HG03558 (cell line): ENCODE measurements at regions not wholly inside any gene's neighbourhood (a gene's known extent, or its start where the extent isn't known, plus 50 kb on each side); places are given as distances from the start of the nearest gene placed in this dataset.

Source experiments
- ATAC-seq: cut with Tn5 transposase; IDR thresholded peaks from one replicate; pipeline ENCODE4 v1.9.1; 2021; ENCODE audit warnings: moderate number of reproducible peaks; ENCODE audit not compliant: unreplicated experiment; ENCODE audit errors: extremely low read depth

DNA sequence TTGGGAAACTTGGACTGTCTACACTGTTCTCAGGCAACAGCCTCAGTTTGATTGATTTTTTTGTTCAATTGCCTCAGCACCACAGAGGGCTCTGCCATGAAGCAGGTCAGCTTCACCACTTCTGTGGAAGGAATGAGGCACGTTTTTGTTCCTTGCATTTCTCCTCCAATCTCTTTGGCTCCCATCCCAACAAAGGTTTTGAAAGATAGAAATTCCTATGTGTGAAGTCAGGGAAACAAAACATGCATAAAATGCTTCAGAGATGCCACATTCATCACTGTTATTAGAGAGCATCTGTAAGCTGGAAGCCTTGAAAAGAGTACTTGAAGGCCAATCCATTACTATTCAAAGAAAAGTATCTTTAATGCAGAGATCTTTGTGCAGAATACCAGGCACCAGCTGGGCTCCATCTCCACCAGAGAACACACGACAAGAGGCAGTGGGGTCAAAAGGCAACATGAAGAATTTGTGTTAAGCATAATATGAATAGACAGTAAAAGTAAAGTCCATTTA lies 249.1 kb upstream of the LYZL1 start:
- ATAC-seq = no peak

GRCh38 chr10:29041616-29042015 lies 247.3 kb upstream of the LYZL1 start:
- no peak for ATAC-seq

GRCh38 chr10:29048506-29048905 lies 240.4 kb upstream of the LYZL1 start:
- ATAC-seq = no peak

DNA sequence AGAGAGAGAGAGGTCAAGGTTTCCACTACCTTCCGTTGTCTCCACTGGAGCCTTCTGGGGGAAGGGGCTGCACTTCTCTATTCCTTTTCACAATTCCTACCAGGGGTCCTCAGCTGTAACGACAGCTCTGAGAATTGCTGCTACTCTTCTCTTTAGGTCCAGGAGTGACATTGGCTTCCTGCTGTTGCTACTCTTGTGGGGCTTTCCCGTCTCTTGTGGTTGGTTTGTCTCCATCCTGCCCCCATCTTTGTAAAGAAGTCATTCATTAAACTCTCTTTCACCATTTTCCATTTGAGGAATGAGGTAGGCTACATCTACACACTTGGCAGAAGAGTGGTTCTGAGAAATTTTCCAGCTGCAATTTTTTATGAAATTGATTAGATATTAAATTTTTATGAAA lies 238.8 kb upstream of the LYZL1 start:
- ATAC-seq = no peak

DNA sequence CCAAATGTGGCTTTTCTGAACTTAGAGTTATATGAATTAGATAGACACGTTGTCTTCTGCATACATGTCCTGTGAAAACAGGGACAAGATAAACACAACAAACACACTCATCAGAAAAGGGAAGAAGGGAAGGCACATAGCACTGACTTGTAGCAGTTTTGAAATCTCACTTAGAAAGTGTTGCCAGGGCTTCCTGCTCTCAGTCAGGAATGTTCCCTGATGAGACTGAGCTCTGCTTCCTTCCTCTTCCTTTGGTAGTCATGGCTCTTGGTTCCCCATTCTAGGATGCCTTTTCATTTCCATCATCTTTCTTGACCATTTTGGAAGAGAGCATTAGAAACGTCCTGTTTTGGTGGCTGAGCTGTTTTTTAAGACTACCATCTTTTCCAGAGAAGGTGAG lies 233.8 kb upstream of the LYZL1 start:
- ATAC-seq = no peak

GRCh38 chr10:29056729-29057128 lies 232.1 kb upstream of the LYZL1 start:
- ATAC-seq = no peak

DNA sequence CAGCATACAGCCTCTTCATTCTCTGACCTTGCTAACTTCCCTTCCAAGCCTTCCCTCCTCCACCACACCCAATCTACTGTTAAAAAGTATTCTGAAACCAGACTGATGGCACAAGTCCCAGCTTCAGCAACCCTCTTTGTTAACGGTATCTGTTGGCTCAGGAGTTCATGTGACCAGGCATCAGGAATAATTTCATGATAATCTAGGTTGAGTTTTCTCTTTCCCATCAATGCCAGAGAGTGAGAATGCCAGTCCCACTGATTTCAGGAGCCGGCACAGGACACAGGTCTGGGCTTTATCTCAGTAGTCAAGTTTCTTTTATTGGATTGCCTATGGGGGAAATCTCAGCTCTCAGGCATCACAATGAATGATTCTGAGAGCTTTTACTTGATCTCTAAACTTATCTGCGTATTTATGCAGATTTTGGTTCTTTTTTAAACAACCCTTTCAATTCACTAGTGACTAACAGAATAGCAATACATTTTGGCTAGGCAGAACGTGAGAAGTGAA lies 231.0 kb upstream of the LYZL1 start:
- ATAC-seq = no peak

DNA sequence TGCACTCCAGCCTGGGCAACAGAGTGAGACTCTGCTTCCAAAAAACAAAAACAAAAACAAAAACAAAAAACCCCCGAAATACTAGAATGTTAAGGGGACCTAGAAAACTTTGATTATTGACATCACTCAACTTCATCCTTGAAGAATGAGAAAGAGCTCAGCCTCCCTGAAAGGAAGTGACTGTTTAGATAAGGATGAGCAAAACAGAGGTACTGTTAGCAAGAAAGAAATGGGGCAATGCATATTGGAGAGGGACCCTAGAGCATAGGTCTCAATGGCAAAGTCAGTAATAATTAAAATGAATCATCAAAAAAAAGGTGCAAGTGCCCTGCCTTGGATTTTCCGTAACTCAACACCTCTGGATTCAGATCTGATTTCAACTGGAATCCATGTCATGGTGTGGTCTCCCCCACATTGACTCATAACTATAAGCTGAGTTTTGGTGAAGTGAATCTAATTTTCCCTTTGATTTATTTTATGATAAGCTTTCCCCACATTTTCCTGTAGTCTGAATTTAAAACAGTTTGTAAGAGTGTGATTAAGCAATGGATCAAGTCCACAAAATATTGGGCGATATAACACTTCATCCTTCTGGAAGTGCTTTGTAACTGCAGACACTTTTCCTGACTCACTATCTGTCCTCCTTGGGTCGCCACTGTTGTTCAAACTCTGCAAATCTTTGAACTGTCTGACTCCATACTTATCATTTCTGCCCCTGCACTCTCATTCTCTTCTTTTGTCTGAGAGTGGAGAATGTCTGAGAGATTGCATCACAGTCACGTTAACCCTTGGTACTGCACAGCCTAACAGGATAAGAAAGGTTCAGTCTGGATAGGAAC lies 224.8 kb upstream of the LYZL1 start:
- no peak for ATAC-seq

GRCh38 chr10:29064680-29065079 lies 224.2 kb upstream of the LYZL1 start:
- no peak for ATAC-seq

GRCh38 chr10:29067161-29067560 lies 221.7 kb upstream of the LYZL1 start:
- ATAC-seq = no peak

DNA sequence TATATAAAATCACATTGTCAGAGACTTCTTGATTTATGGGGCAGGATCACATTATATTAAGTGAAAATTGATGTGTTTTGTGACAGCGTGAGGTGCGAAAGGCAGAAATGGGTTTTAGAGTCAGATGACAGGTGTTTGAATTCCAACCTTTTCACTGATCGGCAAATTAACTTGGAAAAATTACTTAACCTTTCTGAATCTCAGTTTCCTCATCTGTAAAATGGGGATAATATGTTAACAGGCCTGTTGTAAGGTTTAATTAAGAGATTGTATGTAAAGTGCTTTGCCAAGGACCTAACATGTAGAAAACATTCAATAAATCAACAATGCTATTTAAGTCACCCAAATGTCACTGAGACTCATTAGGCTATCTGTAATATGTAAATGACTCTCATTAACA lies 221.2 kb upstream of the LYZL1 start:
- no peak for ATAC-seq

GRCh38 chr10:29068302-29068701 lies 220.6 kb upstream of the LYZL1 start:
- no peak for ATAC-seq

GRCh38 chr10:29068966-29069365 lies 219.9 kb upstream of the LYZL1 start:
- no peak for ATAC-seq

GRCh38 chr10:29069941-29070340 lies 218.9 kb upstream of the LYZL1 start:
- no peak for ATAC-seq

DNA sequence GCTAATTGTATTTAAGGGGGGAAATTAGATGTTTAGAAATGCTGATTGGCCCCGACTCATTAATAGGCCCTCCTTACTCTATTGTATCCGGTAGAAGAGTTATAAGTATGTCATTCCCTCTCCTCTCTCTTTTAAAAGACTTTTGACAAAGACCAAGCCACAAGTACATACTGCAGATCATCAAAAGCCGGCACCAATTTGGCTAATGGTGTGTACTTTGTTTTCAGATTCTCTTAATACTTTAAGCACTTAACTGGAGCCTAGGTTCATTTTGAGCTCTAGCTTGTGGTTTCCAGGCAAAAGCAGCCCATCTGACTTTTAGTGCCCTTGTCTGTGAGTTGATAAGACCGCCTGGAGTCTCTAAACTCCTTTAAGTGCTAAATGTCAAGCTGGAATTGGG lies 210.0 kb upstream of the LYZL1 start:
- ATAC-seq = no peak

GRCh38 chr10:29081231-29081630 lies 207.6 kb upstream of the LYZL1 start:
- ATAC-seq = no peak

- ATAC-seq = no peak
These were observed 206.8 kb upstream of the LYZL1 start for GRCh38 chr10:29081951-29082685.

DNA sequence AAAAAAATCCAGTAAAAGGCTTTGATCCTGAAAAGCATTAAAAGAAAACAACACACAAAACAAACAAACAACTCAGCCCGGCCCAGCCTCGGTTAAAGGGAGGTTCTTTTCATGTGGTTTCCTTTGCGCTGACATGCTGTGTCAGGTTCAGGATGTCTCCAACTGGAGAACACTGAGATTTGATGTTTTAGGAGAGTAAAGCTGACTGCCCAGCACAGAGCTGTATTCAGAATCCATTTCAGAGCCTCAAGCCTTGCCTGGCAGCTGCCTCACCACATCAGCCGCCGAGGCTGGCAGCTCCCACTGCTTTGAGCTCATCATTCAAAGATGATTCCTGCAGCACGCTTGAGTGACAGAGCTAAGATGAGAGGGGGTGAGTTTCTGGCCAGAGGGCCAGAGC lies 205.8 kb upstream of the LYZL1 start:
- ATAC-seq = no peak

DNA sequence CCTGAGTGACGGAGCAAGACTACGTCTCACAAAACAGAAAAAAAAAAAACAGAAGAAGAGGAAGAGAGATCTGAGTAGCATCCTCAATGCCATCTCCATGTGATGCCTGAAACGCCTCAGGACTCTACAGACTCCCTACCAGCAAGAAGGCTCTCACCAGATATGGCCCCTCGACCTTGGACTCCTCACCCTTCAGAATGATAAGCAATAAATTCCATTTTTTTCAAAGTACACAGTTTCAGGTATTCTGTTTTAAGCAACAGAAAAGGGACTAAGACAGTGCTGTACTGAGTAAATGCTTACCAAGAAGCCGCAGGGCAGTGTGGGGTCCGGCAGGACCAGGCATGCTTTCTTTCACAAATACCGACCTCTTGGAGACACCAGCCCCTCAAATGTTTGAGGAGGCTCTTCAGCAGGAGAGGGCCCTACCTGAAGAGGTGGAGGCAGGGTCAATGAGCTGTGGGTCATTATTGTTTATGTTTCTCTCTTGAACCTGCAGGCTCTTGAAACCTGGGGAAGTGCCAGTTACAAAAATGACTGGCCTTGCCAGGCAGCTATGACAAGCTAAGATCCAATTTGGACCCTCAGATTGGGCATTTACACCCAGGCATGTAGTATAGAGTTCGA lies 204.1 kb upstream of the LYZL1 start:
- no peak for ATAC-seq

GRCh38 chr10:29089091-29089490 lies 199.8 kb upstream of the LYZL1 start:
- no peak for ATAC-seq

GRCh38 chr10:29096303-29096824 lies 192.5 kb upstream of the LYZL1 start:
- ATAC-seq = no peak
